K562 (cell line): ENCODE measurements at regions not wholly inside any gene's neighbourhood (a gene's known extent, or its start where the extent isn't known, plus 50 kb on each side); places are given as distances from the start of the nearest gene placed in this dataset.

Experiments
- MEF2A ChIP-seq: IDR thresholded peaks from 2 replicates; pipeline ENCODE4 v1.6.1; 2011; ENCODE audit warnings: low read depth, mild to moderate bottlenecking, low read length, moderate library complexity; ENCODE audit not compliant: control insufficient read depth
- POLR2A ChIP-seq: fragments of 450-650 bp; conservative IDR thresholded peaks from 2 replicates; pipeline ENCODE4 v1.6.1; 2016
- SRSF1 ChIP-seq: fragments of 200-400 bp; formaldehyde crosslinking; IDR thresholded peaks from 2 replicates; pipeline ENCODE4 v1.6.1; 2017; ENCODE audit warnings: mild to moderate bottlenecking, low read depth, low read length, moderate library complexity
- USF2 ChIP-seq: sonication (generic); formaldehyde crosslinking; IDR thresholded peaks from 2 replicates; pipeline ENCODE4 v1.5.0; 2020; ENCODE audit warnings: missing genetic modification reagents

GRCh38 chr12:127411981-127412380 lies 855.0 kb upstream of the TMEM132C start:
- no peak for TF ChIP-seq POLR2A
- no peak for TF ChIP-seq USF2 (CRISPR knock-in tag)
- TF ChIP-seq SRSF1, result no peak
- TF ChIP-seq MEF2A, result no peak
